Natural killer cell treated with Interleukin-12 subunit alpha and Interleukin-12 subunit beta and Interleukin-15 and Interleukin-18, amount 100 ng/mL, for 72 hours (primary cell): ENCODE measurements at regions not wholly inside any gene's neighbourhood (a gene's known extent, or its start where the extent isn't known, plus 50 kb on each side); places are given as distances from the start of the nearest gene placed in this dataset.

ENCODE experiments used
- ATAC-seq, 2 donors: fragments of 150-1000 bp; cut with Tn5 transposase in 1 of 2; sonication (Bioruptor Pico), chemical (Tn5 transposase) in 1 of 2; 2 replicates each; pipeline ENCODE4 v1.10.0; 2021
- DNase-seq: peaks from one replicate; pipeline ENCODE4 v3.0.0; 2022; ENCODE audit warnings: low spot score
- H3K27ac Mint-ChIP-seq, 2 donors: 1 replicate in 1 of 2; 2 replicates in 1 of 2; pipeline ENCODE4 v1.8.0; 2022; ENCODE audit warnings: mixed read lengths in 2 of 2, mild to moderate bottlenecking in 1 of 2, moderate library complexity in 1 of 2
- H3K27me3 Mint-ChIP-seq, 2 donors: 1 replicate in 1 of 2; 2 replicates in 1 of 2; pipeline ENCODE4 v1.8.0; 2022; ENCODE audit warnings: mixed read lengths in 2 of 2
- H3K36me3 Mint-ChIP-seq: one replicate; pipeline ENCODE4 v1.8.0; 2022; ENCODE audit warnings: mixed read lengths
- H3K4me1 Mint-ChIP-seq, 2 donors: 1 replicate in 1 of 2; 2 replicates in 1 of 2; pipeline ENCODE4 v1.8.0; 2022; ENCODE audit warnings: low read depth in 2 of 2, mixed read lengths in 2 of 2, mild to moderate bottlenecking in 1 of 2
- H3K4me3 Mint-ChIP-seq: one replicate; pipeline ENCODE4 v1.8.0; 2022; ENCODE audit warnings: mixed read lengths
- H3K9me3 Mint-ChIP-seq: 2 replicates; pipeline ENCODE4 v1.8.0; 2022; ENCODE audit warnings: mixed read lengths

DNA sequence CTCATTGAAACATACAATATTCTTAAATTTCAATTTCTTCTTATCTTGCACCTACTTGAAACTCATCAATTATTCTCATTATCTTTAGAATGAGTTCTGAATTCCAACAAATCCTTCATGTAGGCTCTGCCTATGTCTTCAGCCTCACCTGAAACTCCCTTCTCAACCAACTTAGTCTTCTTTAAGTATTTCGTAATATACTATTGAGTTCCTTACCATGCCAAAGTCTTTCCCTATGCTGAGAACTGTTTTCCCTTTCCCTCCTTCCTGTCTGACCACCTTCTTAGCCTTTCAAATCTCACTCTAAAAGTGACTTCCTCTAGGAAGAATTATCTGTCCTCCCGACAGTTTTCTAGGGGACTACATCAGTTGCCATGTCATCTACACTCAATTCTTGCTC, 50.9 kb upstream of the ZFAND5 start:
- no peak overlapping the region for H3K4me3 Mint-ChIP-seq
- peaks cover 0 to 5% of the 10 kb centered on the region in 2 donors for H3K27me3 Mint-ChIP-seq
- H3K36me3 Mint-ChIP-seq, result no peaks in the 10 kb centered on the region
- peaks cover 0 to 5% of the 10 kb centered on the region in 2 donors for H3K4me1 Mint-ChIP-seq
- no peak overlapping the region for H3K27ac Mint-ChIP-seq
- ATAC-seq (no peak), DNase-seq (no peak)
- H3K9me3 Mint-ChIP-seq, result no peaks in the 10 kb centered on the region

DNA sequence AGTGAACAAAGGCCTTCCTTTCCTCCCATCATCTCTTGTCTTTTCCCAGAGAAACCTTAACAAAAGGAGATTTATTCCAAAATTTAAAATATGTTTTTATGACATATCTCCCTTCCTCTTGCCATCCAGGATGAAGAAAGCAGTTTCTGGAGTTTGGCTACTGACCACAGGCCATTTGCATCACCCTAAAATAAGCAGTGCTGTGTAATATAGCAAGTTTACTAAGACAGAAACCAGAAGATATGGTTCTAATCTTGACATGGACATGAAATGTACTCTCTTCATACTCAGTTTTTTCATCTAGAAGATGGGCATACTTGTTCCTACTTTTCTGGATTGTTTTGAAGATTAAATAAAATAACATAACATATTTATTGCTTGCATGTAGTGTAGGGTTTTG, 50.2 kb upstream of the ZFAND5 start:
- Mint-ChIP-seq H3K27ac (no peak overlapping the region), H3K9me3 (no peaks in the 10 kb centered on the region)

More for the DNA sequence above, 50.2 kb upstream of the ZFAND5 start:
- H3K36me3 Mint-ChIP-seq, result no peaks in the 10 kb centered on the region
- H3K4me3 Mint-ChIP-seq, result no peak overlapping the region
- peaks cover 0 to 5% of the 10 kb centered on the region in 2 donors for H3K4me1 Mint-ChIP-seq
- H3K27me3 Mint-ChIP-seq, result peaks cover 0 to 5% of the 10 kb centered on the region in 2 donors
- no peak for DNase-seq
- ATAC-seq, result no peak
